HUES48 (cell line): ENCODE measurements at regions not wholly inside any gene's neighbourhood (a gene's known extent, or its start where the extent isn't known, plus 50 kb on each side); places are given as distances from the start of the nearest gene placed in this dataset.

Experiments used
- H3K27ac ChIP-seq: one replicate; pipeline ENCODE4 v1.7.0; 2013; ENCODE audit warnings: low read depth, low read length, inconsistent platforms
- H3K27me3 ChIP-seq: 2 replicates; pipeline ENCODE4 v1.6.1; 2013; ENCODE audit warnings: mild to moderate bottlenecking, low read length; ENCODE audit not compliant: control insufficient read depth, insufficient read depth
- H3K36me3 ChIP-seq: 2 replicates; pipeline ENCODE4 v1.6.1; 2013; ENCODE audit warnings: low read length; ENCODE audit not compliant: control insufficient read depth, insufficient read depth
- H3K4me1 ChIP-seq: 2 replicates; pipeline ENCODE4 v1.6.1; 2013; ENCODE audit warnings: mild to moderate bottlenecking, low read length; ENCODE audit not compliant: control insufficient read depth, insufficient read depth
- H3K4me3 ChIP-seq: 2 replicates; pipeline ENCODE4 v1.5.1; 2013; ENCODE audit warnings: mild to moderate bottlenecking, low read depth, low read length
- H3K9ac ChIP-seq: 2 replicates; pipeline ENCODE4 v1.6.1; 2013; ENCODE audit warnings: mild to moderate bottlenecking, low read depth, low read length, moderate library complexity
- H3K9me3 ChIP-seq: 2 replicates; pipeline ENCODE4 v1.6.1; 2013; ENCODE audit warnings: low read length; ENCODE audit not compliant: control insufficient read depth, insufficient read depth

DNA sequence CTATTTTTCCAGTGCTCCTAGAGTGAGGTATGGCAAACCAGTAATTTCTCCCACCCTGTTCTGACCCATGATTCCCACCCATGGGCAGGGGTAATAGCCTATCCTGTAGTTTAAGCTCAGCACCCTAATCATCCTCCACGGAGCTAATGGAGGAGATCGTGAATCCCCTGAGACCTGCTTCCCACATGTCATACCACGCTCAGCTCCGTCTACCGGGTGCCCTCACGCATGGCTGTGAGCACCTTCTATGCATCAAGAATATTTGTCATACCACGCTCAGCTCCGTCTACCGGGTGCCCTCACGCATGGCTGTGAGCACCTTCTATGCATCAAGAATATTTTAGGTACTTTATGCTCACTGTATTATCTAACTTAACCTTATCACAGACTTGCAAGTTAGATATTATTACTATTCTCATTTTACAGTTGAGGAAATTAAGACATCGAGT lies 104.7 kb upstream of the PFN2 start:
- Histone ChIP-seq H3K36me3 (no peaks in the 10 kb centered on the region), H3K9ac (no peak overlapping the region)

GRCh38 chr3:150074697-150075416 lies 104.2 kb upstream of the PFN2 start:
- no peak overlapping the region for H3K27ac ChIP-seq
- 0 out of 2 replicates have a peak, but pooled peaks cover 5% of the 10 kb centered on the region for H3K4me1 ChIP-seq
- H3K36me3 ChIP-seq = no peaks in the 10 kb centered on the region
- no peak overlapping the region for H3K4me3 ChIP-seq
- no peaks in the 10 kb centered on the region for H3K27me3 ChIP-seq
- peaks cover 7% of the 10 kb centered on the region; the same call in 1 of the 2 replicates for H3K9me3 ChIP-seq
- H3K9ac ChIP-seq = no peak overlapping the region

More for the DNA sequence above, 104.7 kb upstream of the PFN2 start:
- Histone ChIP-seq H3K4me3 (no peak overlapping the region), H3K4me1 (peaks cover 8% of the 10 kb centered on the region), H3K27me3 (no peaks in the 10 kb centered on the region), H3K27ac (no peak overlapping the region), H3K9me3 (peaks cover 7% of the 10 kb centered on the region; the same call in 1 of the 2 replicates)

DNA sequence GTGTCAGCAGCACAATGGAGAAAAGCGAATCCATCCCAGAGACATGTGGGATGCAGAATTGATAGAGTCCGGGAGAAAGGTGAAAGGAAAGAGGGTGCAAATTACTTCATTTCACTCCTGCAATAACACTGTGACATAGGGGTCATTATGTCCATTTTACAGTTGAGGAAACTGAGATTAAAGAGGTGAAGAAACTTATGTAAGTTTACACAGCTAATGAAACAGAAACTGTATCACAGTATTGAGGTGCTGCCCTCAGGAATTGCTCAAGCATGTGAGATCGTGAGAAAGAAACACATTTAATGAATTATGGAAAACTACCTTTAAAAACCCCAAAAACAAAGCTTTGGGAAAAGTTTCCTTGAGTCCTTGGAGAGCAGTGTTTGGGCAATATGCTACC lies 103.6 kb upstream of the PFN2 start:
- Histone ChIP-seq H3K9ac (no peak overlapping the region), H3K27me3 (no peaks in the 10 kb centered on the region), H3K9me3 (peaks cover 7% of the 10 kb centered on the region; the same call in 1 of the 2 replicates), H3K27ac (no peak overlapping the region), H3K4me1 (0 out of 2 replicates have a peak, but pooled peaks cover 5% of the 10 kb centered on the region), H3K36me3 (no peaks in the 10 kb centered on the region), H3K4me3 (no peak overlapping the region)

DNA sequence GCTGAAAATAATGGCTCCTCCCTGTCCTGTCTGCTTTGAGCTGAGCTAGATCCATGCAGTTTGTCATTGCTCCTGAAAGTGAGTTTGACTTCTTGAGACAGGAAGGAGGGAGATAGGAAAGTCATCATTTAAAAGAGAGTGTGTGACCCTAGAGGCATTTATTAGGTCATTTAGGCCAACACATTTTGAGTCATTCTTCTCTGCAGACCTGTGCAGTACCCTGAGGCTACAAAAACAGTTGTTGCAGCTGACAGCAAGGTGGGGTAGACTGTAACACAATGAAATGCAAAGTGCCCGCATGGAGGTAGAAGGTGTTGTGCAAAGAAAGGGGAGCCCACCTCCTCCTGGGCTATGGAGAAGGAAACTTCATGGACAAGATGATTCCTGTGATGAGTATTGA lies 102.8 kb upstream of the PFN2 start:
- Histone ChIP-seq H3K4me1 (0 out of 2 replicates have a peak, but pooled peaks cover 5% of the 10 kb centered on the region), H3K9me3 (peaks cover 7% of the 10 kb centered on the region; the same call in 1 of the 2 replicates), H3K27me3 (no peaks in the 10 kb centered on the region), H3K27ac (no peak overlapping the region), H3K36me3 (no peaks in the 10 kb centered on the region), H3K4me3 (no peak overlapping the region), H3K9ac (no peak overlapping the region)

DNA sequence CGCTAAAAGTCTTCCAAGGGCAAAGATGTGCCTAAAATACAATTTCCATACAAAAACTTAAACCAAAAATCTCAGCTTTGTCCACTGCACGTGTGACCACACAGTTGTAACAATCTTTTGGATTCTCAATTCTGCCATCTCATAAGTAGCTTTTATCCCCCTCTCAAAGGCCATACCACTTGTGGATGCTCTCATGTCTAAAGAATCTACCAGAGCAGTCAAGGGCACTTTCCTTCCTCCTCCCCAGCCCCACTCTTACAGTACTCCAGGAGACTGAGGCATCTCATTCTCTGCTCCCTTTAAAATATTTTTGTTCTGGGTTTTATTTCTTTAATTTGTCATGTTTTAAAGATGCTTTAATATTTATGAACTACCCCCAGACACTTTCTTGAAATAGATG lies 102.3 kb upstream of the PFN2 start:
- Histone ChIP-seq H3K4me3 (no peak overlapping the region), H3K27ac (no peak overlapping the region), H3K9ac (no peak overlapping the region), H3K9me3 (peaks cover 7% of the 10 kb centered on the region; the same call in 1 of the 2 replicates), H3K36me3 (no peaks in the 10 kb centered on the region), H3K27me3 (no peaks in the 10 kb centered on the region), H3K4me1 (0 out of 2 replicates have a peak, but pooled peaks cover 5% of the 10 kb centered on the region)

DNA sequence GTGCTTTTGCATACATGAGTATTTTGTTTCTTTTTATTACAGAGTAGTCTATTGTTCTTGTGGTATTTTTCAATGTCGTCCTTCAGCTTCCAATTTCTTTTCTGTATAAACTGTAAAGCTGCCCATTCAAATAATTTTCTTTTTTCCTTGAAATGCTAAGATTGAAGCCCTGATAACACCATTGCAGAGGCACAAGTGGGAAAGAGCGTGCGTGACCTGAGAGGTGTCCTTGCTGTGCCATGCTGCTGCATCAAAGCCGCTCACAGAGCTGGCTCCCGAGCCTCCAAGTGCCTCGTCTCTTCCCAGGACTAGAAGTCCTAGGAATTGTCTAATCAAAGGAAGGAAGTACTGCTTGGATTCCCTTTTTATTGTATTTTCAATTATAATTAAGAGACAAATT lies 101.9 kb upstream of the PFN2 start:
- peaks cover 7% of the 10 kb centered on the region; the same call in 1 of the 2 replicates for H3K9me3 ChIP-seq
- H3K9ac ChIP-seq = no peak overlapping the region
- H3K4me1 ChIP-seq = 0 out of 2 replicates have a peak, but pooled peaks cover 5% of the 10 kb centered on the region
- no peaks in the 10 kb centered on the region for H3K36me3 ChIP-seq
- H3K27ac ChIP-seq = no peak overlapping the region
- H3K4me3 ChIP-seq = no peak overlapping the region
- no peaks in the 10 kb centered on the region for H3K27me3 ChIP-seq

DNA sequence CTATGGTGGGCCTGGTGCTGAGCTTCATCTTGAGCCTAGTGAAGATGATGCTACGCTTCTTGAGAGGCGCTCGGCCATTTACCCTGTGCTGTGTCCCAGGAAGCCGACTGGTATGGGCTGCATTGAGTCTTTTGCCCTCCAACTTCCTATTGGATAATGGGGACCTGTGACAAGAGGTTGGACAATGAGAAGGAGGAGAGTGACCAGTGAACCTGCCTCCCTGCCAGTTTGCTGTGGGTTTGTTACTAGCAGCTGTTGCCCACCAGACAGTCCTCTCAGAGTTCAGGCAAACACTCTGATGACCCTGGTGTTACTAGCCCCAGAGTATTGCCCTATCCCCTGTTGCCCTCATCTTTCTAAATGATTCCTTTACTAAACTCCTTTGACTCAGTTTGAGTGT lies 99.6 kb upstream of the PFN2 start:
- H3K27ac ChIP-seq = no peak overlapping the region
- no peaks in the 10 kb centered on the region for H3K9me3 ChIP-seq
- H3K4me3 ChIP-seq = no peak overlapping the region
- 0 out of 2 replicates have a peak, but pooled peaks cover 5% of the 10 kb centered on the region for H3K4me1 ChIP-seq
- no peak overlapping the region for H3K9ac ChIP-seq
- H3K27me3 ChIP-seq = no peaks in the 10 kb centered on the region
- H3K36me3 ChIP-seq = no peaks in the 10 kb centered on the region

DNA sequence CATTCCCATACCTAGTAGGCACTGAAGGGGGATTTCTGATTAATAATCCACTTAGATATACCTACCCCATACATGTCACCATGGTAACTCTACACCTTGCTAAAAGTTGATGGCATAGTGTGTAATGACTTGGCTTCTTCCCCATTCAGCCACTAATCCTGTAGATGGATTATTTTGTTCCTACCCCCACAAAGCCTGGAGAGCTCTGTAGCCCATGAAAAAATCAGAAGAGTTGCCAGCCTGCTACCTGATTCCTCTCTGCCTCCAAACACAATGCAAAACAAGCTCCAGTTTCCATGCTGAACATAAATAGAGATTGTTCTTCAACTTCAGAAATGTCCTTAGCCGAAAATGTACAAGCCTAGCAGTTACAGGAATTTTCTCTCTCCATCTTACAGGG lies 98.9 kb upstream of the PFN2 start:
- H3K27ac ChIP-seq = no peak overlapping the region
- no peak overlapping the region for H3K4me3 ChIP-seq
- H3K36me3 ChIP-seq = no peaks in the 10 kb centered on the region
- 0 out of 2 replicates have a peak, but pooled peaks cover 5% of the 10 kb centered on the region for H3K4me1 ChIP-seq
- H3K27me3 ChIP-seq = no peaks in the 10 kb centered on the region
- H3K9ac ChIP-seq = no peak overlapping the region
- H3K9me3 ChIP-seq = no peaks in the 10 kb centered on the region

DNA sequence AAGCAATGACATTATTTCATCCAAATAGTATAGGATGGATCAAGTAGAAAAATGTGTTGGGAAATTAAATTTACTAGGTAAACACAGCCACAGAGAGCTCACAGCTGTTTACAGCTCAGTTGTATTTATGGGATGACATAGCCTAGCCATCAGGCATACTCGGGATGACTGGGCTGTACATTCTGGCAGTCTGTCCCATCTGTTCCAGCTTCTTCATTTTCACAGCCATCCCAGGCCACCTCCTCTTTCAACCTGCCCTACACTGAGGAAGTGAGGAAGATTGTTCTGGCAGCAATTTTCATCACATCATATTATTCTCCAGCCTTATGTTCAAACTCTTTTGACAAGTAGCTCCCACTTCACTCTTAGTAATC lies 98.4 kb upstream of the PFN2 start:
- no peak overlapping the region for H3K27ac ChIP-seq
- no peaks in the 10 kb centered on the region for H3K9me3 ChIP-seq
- H3K9ac ChIP-seq = no peak overlapping the region
- H3K27me3 ChIP-seq = no peaks in the 10 kb centered on the region
- 0 out of 2 replicates have a peak, but pooled peaks cover 5% of the 10 kb centered on the region for H3K4me1 ChIP-seq
- no peaks in the 10 kb centered on the region for H3K36me3 ChIP-seq
- H3K4me3 ChIP-seq = no peak overlapping the region

GRCh38 chr3:150068440-150069153 lies 97.9 kb upstream of the PFN2 start:
- 0 out of 2 replicates have a peak, but pooled peaks cover 3% of the 10 kb centered on the region for H3K4me1 ChIP-seq
- no peak overlapping the region for H3K9ac ChIP-seq
- no peaks in the 10 kb centered on the region for H3K27me3 ChIP-seq
- H3K9me3 ChIP-seq = no peaks in the 10 kb centered on the region
- H3K4me3 ChIP-seq = no peak overlapping the region
- no peaks in the 10 kb centered on the region for H3K36me3 ChIP-seq
- H3K27ac ChIP-seq = no peak overlapping the region

DNA sequence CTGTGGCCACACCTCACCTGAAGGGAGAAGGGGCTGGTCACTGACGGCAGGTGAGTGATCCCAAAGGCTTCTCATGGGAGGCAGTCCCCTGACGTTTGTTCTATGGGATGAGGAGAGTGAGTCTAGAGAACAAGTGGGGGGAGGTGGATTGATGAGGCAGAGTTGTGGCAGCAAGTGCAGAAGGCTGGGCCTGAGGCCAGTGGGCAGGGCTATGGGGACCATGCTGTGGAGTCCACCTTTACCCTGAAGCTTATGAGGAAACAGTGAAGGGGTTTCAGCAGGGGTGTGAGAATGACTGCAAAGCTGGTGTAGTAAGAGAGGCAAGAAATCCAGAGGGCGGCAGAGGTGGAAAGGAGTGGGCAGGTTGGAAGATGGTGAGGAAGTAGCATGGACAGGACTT lies 96.9 kb upstream of the PFN2 start:
- Histone ChIP-seq H3K4me3 (no peak overlapping the region), H3K36me3 (no peaks in the 10 kb centered on the region), H3K27ac (no peak overlapping the region), H3K9ac (no peak overlapping the region), H3K9me3 (no peaks in the 10 kb centered on the region), H3K4me1 (no peaks in the 10 kb centered on the region), H3K27me3 (no peaks in the 10 kb centered on the region)
